ENCODE measurements at regions not wholly inside any gene's neighbourhood (a gene's known extent, or its start where the extent isn't known, plus 50 kb on each side); places are given as distances from the start of the nearest gene placed in this dataset.

- no peak for TF ChIP-seq CTCF (IDR thresholded peaks at IDR 0.05)
- no peak for TF ChIP-seq POLR2A (IDR thresholded peaks at IDR 0.05)
Measured at GRCh38 chr11:110518809-110519514, 89.2 kb downstream of the FDX1 start.

Measured in lower leg skin (tissue), 3 donors.